ENCODE measurements at regions not wholly inside any gene's neighbourhood (a gene's known extent, or its start where the extent isn't known, plus 50 kb on each side); places are given as distances from the start of the nearest gene placed in this dataset.

DNA sequence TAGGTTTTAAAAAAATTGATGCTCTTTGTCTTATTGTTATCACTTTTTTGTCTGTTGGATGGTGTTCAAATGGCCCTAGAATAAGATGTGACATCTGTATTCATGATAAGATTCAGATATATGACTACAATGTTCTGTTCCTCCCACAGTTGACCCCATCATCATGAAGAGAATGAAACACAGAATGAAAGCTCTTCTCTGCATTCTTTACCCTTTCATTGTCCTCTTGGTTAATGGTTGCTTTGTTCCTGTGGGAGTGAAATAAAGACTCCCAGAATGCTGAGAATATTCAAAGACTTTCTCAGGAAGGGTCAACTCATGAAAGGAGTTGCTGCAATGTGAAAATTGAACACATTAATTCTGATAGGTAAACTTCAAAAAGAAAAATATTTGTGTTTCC, 1015.8 kb downstream of the SORCS3 start (continued):
- TF ChIP-seq ARID4B (CRISPR knock-in tag; IDR thresholded peaks at IDR 0.05; ENCODE audit: borderline replicate concordance) (no peak), CDX4 (CRISPR knock-in tag; IDR thresholded peaks at IDR 0.05; ENCODE audit: borderline replicate concordance) (no peak), CREM (CRISPR knock-in tag; IDR thresholded peaks at IDR 0.05) (no peak), ZNF219 (CRISPR knock-in tag; IDR thresholded peaks at IDR 0.05; ENCODE audit: borderline replicate concordance) (no peak), HMGA2 (CRISPR knock-in tag; IDR thresholded peaks at IDR 0.05) (no peak), NR1H2 (CRISPR knock-in tag; IDR thresholded peaks at IDR 0.05) (no peak), ZNF232 (CRISPR knock-in tag; IDR thresholded peaks at IDR 0.05) (no peak), IRF2 (CRISPR knock-in tag; IDR thresholded peaks at IDR 0.05; ENCODE audit: borderline replicate concordance, low read depth) (no peak), ZBTB21 (CRISPR knock-in tag; IDR thresholded peaks at IDR 0.05; ENCODE audit: borderline replicate concordance) (no peak)
- TF ChIP-seq, protein P1, sequence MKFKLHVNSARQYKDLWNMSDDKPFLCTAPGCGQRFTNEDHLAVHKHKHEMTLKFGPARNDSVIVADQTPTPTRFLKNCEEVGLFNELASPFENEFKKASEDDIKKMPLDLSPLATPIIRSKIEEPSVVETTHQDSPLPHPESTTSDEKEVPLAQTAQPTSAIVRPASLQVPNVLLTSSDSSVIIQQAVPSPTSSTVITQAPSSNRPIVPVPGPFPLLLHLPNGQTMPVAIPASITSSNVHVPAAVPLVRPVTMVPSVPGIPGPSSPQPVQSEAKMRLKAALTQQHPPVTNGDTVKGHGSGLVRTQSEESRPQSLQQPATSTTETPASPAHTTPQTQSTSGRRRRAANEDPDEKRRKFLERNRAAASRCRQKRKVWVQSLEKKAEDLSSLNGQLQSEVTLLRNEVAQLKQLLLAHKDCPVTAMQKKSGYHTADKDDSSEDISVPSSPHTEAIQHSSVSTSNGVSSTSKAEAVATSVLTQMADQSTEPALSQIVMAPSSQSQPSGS (CRISPR knock-in tag; IDR thresholded peaks at IDR 0.05; ENCODE audit: borderline replicate concordance, low read depth) = no peak
- TF ChIP-seq, protein P2, sequence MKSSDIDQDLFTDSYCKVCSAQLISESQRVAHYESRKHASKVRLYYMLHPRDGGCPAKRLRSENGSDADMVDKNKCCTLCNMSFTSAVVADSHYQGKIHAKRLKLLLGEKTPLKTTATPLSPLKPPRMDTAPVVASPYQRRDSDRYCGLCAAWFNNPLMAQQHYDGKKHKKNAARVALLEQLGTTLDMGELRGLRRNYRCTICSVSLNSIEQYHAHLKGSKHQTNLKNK (CRISPR knock-in tag; IDR thresholded peaks at IDR 0.05) = no peak
- TF ChIP-seq, protein P3, sequence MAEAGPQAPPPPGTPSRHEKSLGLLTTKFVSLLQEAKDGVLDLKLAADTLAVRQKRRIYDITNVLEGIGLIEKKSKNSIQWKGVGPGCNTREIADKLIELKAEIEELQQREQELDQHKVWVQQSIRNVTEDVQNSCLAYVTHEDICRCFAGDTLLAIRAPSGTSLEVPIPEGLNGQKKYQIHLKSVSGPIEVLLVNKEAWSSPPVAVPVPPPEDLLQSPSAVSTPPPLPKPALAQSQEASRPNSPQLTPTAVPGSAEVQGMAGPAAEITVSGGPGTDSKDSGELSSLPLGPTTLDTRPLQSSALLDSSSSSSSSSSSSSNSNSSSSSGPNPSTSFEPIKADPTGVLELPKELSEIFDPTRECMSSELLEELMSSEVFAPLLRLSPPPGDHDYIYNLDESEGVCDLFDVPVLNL (CRISPR knock-in tag; IDR thresholded peaks at IDR 0.05; ENCODE audit: borderline replicate concordance, low read depth) = no peak

- Mint-ChIP-seq H3K27ac (no peak overlapping the region), H3K4me3 (no peak overlapping the region), H3K36me3 (no peaks in the 10 kb centered on the region), H3K27me3 (ENCODE audit: low read depth) (no peaks in the 10 kb centered on the region; the same call in 1 of the 2 replicates), H3K4me1 (peaks cover 35% of the 10 kb centered on the region), H3K9me3 (0 out of 2 replicates have a peak, but pooled peaks cover 2% of the 10 kb centered on the region)
- DNase-seq (ENCODE audit: low spot score) (no peak), ATAC-seq (peak; percentile 58)
- TF ChIP-seq GTF2I (CRISPR knock-in tag; conservative IDR thresholded peaks at IDR 0.05) = no peak
- ChIA-PET POLR2A (no interaction called here), CTCF (no interaction called here)
These were observed 1009.2 kb downstream of the SORCS3 start for GRCh38 chr10:105650306-105650705.

DNA sequence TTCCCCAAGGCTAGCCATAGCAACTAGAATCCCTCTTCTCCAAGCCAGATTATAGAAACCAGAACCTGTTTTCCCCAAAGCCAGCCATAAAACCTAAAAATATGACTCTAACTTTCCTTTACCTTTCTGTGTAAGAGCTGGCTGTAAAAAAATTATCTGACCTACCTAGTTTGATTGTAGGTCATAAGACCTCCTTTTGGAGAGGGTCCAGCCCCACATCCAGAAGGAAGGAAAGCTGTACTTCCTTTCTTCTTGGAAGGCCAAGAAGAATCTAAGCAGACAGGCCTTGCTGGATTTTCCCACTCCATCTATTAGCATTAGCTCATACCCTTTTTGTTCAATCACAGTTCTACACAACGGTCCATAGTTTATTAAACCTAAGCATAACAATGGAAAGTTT, 1006.3 kb downstream of the SORCS3 start:
- no peak for DNase-seq (ENCODE audit: low spot score)
- Mint-ChIP-seq H3K4me3 (no peak overlapping the region), H3K4me1 (peaks cover 34% of the 10 kb centered on the region), H3K27me3 (ENCODE audit: low read depth) (no peaks in the 10 kb centered on the region), H3K9me3 (no peaks in the 10 kb centered on the region; the same call in 1 of the 2 replicates), H3K36me3 (no peaks in the 10 kb centered on the region), H3K27ac (no peak overlapping the region)
- ChIA-PET CTCF (no interaction called here), POLR2A (no interaction called here)
- TF ChIP-seq SP1 (CRISPR knock-in tag; conservative IDR thresholded peaks at IDR 0.05) = no peak
- TF ChIP-seq NR3C1 (CRISPR knock-in tag; conservative IDR thresholded peaks at IDR 0.05; ENCODE audit: low read depth) = no peak
- TF ChIP-seq NR1H2 (CRISPR knock-in tag; IDR thresholded peaks at IDR 0.05) = no peak
- TF ChIP-seq ZNF317 (CRISPR knock-in tag; IDR thresholded peaks at IDR 0.05; ENCODE audit: borderline replicate concordance, low read depth) = no peak
- TF ChIP-seq, protein P4, sequence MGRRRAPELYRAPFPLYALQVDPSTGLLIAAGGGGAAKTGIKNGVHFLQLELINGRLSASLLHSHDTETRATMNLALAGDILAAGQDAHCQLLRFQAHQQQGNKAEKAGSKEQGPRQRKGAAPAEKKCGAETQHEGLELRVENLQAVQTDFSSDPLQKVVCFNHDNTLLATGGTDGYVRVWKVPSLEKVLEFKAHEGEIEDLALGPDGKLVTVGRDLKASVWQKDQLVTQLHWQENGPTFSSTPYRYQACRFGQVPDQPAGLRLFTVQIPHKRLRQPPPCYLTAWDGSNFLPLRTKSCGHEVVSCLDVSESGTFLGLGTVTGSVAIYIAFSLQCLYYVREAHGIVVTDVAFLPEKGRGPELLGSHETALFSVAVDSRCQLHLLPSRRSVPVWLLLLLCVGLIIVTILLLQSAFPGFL (CRISPR knock-in tag; IDR thresholded peaks at IDR 0.05; ENCODE audit: borderline replicate concordance) = no peak
- TF ChIP-seq, protein P5, sequence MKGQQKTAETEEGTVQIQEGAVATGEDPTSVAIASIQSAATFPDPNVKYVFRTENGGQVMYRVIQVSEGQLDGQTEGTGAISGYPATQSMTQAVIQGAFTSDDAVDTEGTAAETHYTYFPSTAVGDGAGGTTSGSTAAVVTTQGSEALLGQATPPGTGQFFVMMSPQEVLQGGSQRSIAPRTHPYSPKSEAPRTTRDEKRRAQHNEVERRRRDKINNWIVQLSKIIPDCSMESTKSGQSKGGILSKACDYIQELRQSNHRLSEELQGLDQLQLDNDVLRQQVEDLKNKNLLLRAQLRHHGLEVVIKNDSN (CRISPR knock-in tag; IDR thresholded peaks at IDR 0.05) = no peak
- no peak for TF ChIP-seq HMGA2 (CRISPR knock-in tag; IDR thresholded peaks at IDR 0.05)
- TF ChIP-seq, protein P6, sequence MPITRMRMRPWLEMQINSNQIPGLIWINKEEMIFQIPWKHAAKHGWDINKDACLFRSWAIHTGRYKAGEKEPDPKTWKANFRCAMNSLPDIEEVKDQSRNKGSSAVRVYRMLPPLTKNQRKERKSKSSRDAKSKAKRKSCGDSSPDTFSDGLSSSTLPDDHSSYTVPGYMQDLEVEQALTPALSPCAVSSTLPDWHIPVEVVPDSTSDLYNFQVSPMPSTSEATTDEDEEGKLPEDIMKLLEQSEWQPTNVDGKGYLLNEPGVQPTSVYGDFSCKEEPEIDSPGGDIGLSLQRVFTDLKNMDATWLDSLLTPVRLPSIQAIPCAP (CRISPR knock-in tag; IDR thresholded peaks at IDR 0.05) = no peak
- ATAC-seq = no peak
